A673 (cell line): ENCODE measurements at regions not wholly inside any gene's neighbourhood (a gene's known extent, or its start where the extent isn't known, plus 50 kb on each side); places are given as distances from the start of the nearest gene placed in this dataset.

Experiments
- BruUV-seq: library from RNA; stranded (reverse); fragments of 400-500 nt; replicated peaks from 2 replicates; lab custom pipeline; 2021; lab: Mats Ljungman, UMichigan
- CTCF ChIA-PET: fragments of 300-600 bp; sonication (Branson Sonifier 250); formaldehyde crosslinking; loops from one replicate; lab custom pipeline; 2022; ENCODE audit warnings: antibody characterized with exemption; lab: Charles Lee
- POLR2A ChIA-PET: fragments of 300-600 bp; sonication (Branson Sonifier 250); formaldehyde crosslinking; loops from one replicate; lab custom pipeline; 2022; ENCODE audit warnings: antibody characterized with exemption; ENCODE audit not compliant: low non-redundant PET; lab: Charles Lee
- DNase-seq: peaks from one replicate; pipeline ENCODE4 v3.0.0-alpha.2; 2015; ENCODE audit warnings: low spot score
- H3K27ac ChIP-seq: fragments of 200-600 bp; sonication (generic); 2 replicates; pipeline ENCODE4 v1.5.1; 2016; ENCODE audit warnings: mixed run types, low read depth, mild to moderate bottlenecking, mixed read lengths, antibody characterized with exemption, low read length; ENCODE audit not compliant: poor library complexity, severe bottlenecking
- H3K27me3 ChIP-seq: fragments of 200-600 bp; sonication (generic); replicated peaks from 2 replicates; pipeline ENCODE4 v1.6.1; 2017; ENCODE audit warnings: mixed run types, low read depth, mild to moderate bottlenecking, mixed read lengths, antibody characterized with exemption, low read length; ENCODE audit not compliant: insufficient read depth, poor library complexity
- H3K36me3 ChIP-seq: fragments of 200-600 bp; sonication (generic); 2 replicates; pipeline ENCODE4 v1.6.1; 2016; ENCODE audit warnings: mixed run types, mild to moderate bottlenecking, mixed read lengths, antibody characterized with exemption, low read length; ENCODE audit not compliant: insufficient read depth, poor library complexity, severe bottlenecking
- H3K4me1 ChIP-seq: fragments of 200-600 bp; sonication (generic); 2 replicates; pipeline ENCODE4 v1.6.1; 2017; ENCODE audit warnings: mixed run types, mild to moderate bottlenecking, mixed read lengths, antibody characterized with exemption, low read length; ENCODE audit not compliant: insufficient read depth, poor library complexity, severe bottlenecking
- H3K4me3 ChIP-seq: fragments of 200-600 bp; sonication (generic); 2 replicates; pipeline ENCODE4 v1.5.1; 2016; ENCODE audit warnings: low read depth, mixed run types, mild to moderate bottlenecking, mixed read lengths, low read length; ENCODE audit not compliant: poor library complexity, severe bottlenecking
- H3K9me3 ChIP-seq: fragments of 200-600 bp; sonication (generic); 2 replicates; pipeline ENCODE4 v1.6.1; 2016; ENCODE audit warnings: mixed run types, low read depth, mild to moderate bottlenecking, mixed read lengths, antibody characterized with exemption, low read length; ENCODE audit not compliant: poor library complexity, severe bottlenecking
- CTCF ChIP-seq: fragments of 300-800, 200-600 bp; sonication (generic); conservative IDR thresholded peaks from 2 replicates; pipeline ENCODE4 v1.5.1; 2017; ENCODE audit warnings: low read depth, mild to moderate bottlenecking, antibody characterized with exemption, low read length, moderate library complexity, mixed read lengths
- EZH2 ChIP-seq: fragments of 200-600 bp; sonication (generic); IDR thresholded peaks from 2 replicates; pipeline ENCODE4 v1.6.1; 2017; ENCODE audit warnings: borderline replicate concordance, low read depth, mild to moderate bottlenecking, mixed read lengths, antibody characterized with exemption, low read length; ENCODE audit not compliant: poor library complexity, severe bottlenecking
- intact Hi-C: fragments of 100-400 bp; cut with micrococcal nuclease; formaldehyde crosslinking; loops from one replicate; pipeline ENCODE4 v1.10.0; 2022; ENCODE audit not compliant: unreplicated experiment

- Histone ChIP-seq H3K4me3 (no peak overlapping the region), H3K36me3 (no peaks in the 10 kb centered on the region), H3K4me1 (no peaks in the 10 kb centered on the region), H3K27me3 (no peaks in the 10 kb centered on the region), H3K9me3 (no peaks in the 10 kb centered on the region), H3K27ac (no peak overlapping the region)
- POLR2A ChIA-PET, result no interaction called here
- CTCF ChIA-PET, result interaction anchor here (0.6 kb wide), 1 partner anchor 1174 kb away, joined by 4 read pairs; no protein-coding TSS in a partner anchor
- intact Hi-C loops, result no loop called here
- no peak for DNase-seq
- TF ChIP-seq CTCF (no peak), EZH2 (no peak)
- no TSS peak for BruUV-seq
Measured at GRCh38 chr5:61842840-61843239, 463.2 kb upstream of the KIF2A start.

GRCh38 chr5:61850696-61851095 lies 455.3 kb upstream of the KIF2A start:
- H3K4me3 ChIP-seq, result no peak overlapping the region
- BruUV-seq, result no TSS peak
- ChIA-PET CTCF (no interaction called here), POLR2A (no interaction called here)
- H3K36me3 ChIP-seq, result no peaks in the 10 kb centered on the region
- DNase-seq, result no peak
- no peaks in the 10 kb centered on the region for H3K4me1 ChIP-seq
- H3K27me3 ChIP-seq, result no peaks in the 10 kb centered on the region
- no peak overlapping the region for H3K27ac ChIP-seq
- H3K9me3 ChIP-seq, result no peaks in the 10 kb centered on the region
- intact Hi-C loops, result no loop called here
- TF ChIP-seq EZH2 (no peak), CTCF (no peak)

DNA sequence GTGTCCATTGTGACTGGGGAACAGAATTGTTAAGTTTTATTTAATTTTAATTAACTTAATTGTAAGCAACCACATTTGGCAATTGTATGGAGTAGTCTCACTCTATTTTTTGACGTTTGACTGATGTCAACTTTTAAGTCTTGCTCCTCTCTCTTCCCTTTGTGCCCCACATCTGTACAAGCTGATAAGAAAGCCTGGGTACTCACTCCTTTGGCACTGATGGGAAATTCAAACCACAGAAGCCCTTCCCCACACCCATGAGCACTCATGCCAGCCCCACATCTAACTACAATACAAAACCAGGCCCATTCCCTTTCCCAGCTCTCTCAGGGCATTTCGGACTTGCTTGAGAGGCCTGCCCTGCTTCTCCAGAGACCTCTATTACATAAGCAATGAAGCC lies 451.5 kb upstream of the KIF2A start:
- no peak for TF ChIP-seq CTCF
- no peak for TF ChIP-seq EZH2
- Histone ChIP-seq H3K4me1 (no peaks in the 10 kb centered on the region), H3K36me3 (no peaks in the 10 kb centered on the region), H3K27ac (no peak overlapping the region), H3K4me3 (no peak overlapping the region), H3K27me3 (no peaks in the 10 kb centered on the region), H3K9me3 (no peaks in the 10 kb centered on the region)
- no peak for DNase-seq
- CTCF ChIA-PET, result no interaction called here
- intact Hi-C loops, result no loop called here
- POLR2A ChIA-PET, result interaction anchor here (0.6 kb wide), 1 partner anchor 708 kb away, joined by 4 read pairs; no protein-coding TSS in a partner anchor
- no TSS peak for BruUV-seq
